Neural crest cell (in vitro differentiated cells): ENCODE measurements at regions not wholly inside any gene's neighbourhood (a gene's known extent, or its start where the extent isn't known, plus 50 kb on each side); places are given as distances from the start of the nearest gene placed in this dataset.

Experiments used
- DNase-seq: peaks from one replicate; pipeline ENCODE4 v3.0.0; 2021; ENCODE audit warnings: low read depth, mixed read lengths, low spot score
- H3K27ac Mint-ChIP-seq: one replicate; pipeline ENCODE4 v1.8.0; 2021; ENCODE audit warnings: mild to moderate bottlenecking, mixed read lengths; ENCODE audit not compliant: unreplicated experiment
- H3K27me3 Mint-ChIP-seq: 2 replicates; pipeline ENCODE4 v1.8.0; 2021; ENCODE audit warnings: low read depth, mild to moderate bottlenecking, mixed read lengths
- H3K36me3 Mint-ChIP-seq: 2 replicates; pipeline ENCODE4 v1.8.0; 2021; ENCODE audit warnings: low read depth, mild to moderate bottlenecking, mixed read lengths
- H3K4me1 Mint-ChIP-seq: 2 replicates; pipeline ENCODE4 v1.8.0; 2021; ENCODE audit warnings: mixed read lengths
- H3K4me3 Mint-ChIP-seq: one replicate; pipeline ENCODE4 v1.8.0; 2021; ENCODE audit warnings: mild to moderate bottlenecking, mixed read lengths
- H3K9me3 Mint-ChIP-seq: 2 replicates; pipeline ENCODE4 v1.8.0; 2021; ENCODE audit warnings: mixed read lengths
- CTCF ChIP-seq: fragments of 200-600 bp; sonication (generic); conservative IDR thresholded peaks from 2 replicates; pipeline ENCODE4 v1.5.0; 2021; ENCODE audit warnings: antibody characterized with exemption, mild to moderate bottlenecking

GRCh38 chr3:4926892-4927291 is 52.3 kb upstream of the BHLHE40 start:
- Mint-ChIP-seq H3K4me1 (no peaks in the 10 kb centered on the region), H3K27me3 (no peaks in the 10 kb centered on the region), H3K9me3 (peaks cover 2% of the 10 kb centered on the region), H3K27ac (no peak overlapping the region), H3K4me3 (no peak overlapping the region), H3K36me3 (no peaks in the 10 kb centered on the region)
- DNase-seq, result no peak
- TF ChIP-seq CTCF, result no peak

- DNase-seq, result no peak
- H3K9me3 Mint-ChIP-seq, result peaks cover 2% of the 10 kb centered on the region
- TF ChIP-seq CTCF, result no peak
- no peaks in the 10 kb centered on the region for H3K4me1 Mint-ChIP-seq
- no peaks in the 10 kb centered on the region for H3K27me3 Mint-ChIP-seq
- no peaks in the 10 kb centered on the region for H3K36me3 Mint-ChIP-seq
- H3K27ac Mint-ChIP-seq, result peak overlapping the region; percentile 2
- H3K4me3 Mint-ChIP-seq, result no peak overlapping the region
These were observed 50.9 kb upstream of the BHLHE40 start for GRCh38 chr3:4928277-4928789.
